Right lung (tissue), 2 donors: ENCODE measurements at regions not wholly inside any gene's neighbourhood (a gene's known extent, or its start where the extent isn't known, plus 50 kb on each side); places are given as distances from the start of the nearest gene placed in this dataset.
"Not testable (repeated sequence)": the region's sequence is repeated elsewhere in the genome, so short reads cannot be mapped to it uniquely, and the experiment has no call there.

Experiments used
- DNase-seq, 2 donors: peaks; one replicate each; pipeline ENCODE4 v3.0.0-alpha.2; 2013

- DNase-seq, result no peak
Measured at GRCh38 chr10:120749856-120750566, 101.2 kb upstream of the WDR11 start.

GRCh38 chr10:120755771-120756170 lies 95.4 kb upstream of the WDR11 start:
- DNase-seq, result no peak

GRCh38 chr10:120760253-120760652 lies 90.9 kb upstream of the WDR11 start:
- DNase-seq, result no peak

DNA sequence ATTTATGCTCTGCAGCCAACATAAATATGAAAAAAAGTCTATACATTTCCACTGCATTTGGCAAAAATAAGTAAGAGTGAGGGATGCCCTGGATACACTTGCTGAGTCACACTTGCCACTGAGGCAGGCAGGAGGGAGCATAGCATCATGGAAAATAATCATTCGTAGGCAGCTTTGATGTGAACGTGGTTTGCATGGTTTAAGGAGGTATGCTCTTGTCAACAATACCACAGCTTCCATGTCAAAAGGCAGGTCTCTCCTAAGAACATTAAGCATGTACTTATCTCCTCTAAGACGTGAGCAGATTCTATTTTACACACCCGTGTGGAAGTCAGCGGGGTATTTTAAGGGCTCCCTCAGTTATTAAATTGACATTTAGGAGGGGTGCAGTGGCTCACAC lies 89.2 kb upstream of the WDR11 start:
- DNase-seq, result no peak

GRCh38 chr10:120765226-120765803 lies 85.8 kb upstream of the WDR11 start:
- no peak for DNase-seq

GRCh38 chr10:120768227-120768626 lies 82.9 kb upstream of the WDR11 start:
- DNase-seq, result no peak

GRCh38 chr10:120770496-120770895 lies 80.7 kb upstream of the WDR11 start:
- no peak for DNase-seq

- no peak for DNase-seq
Measured at GRCh38 chr10:120776442-120776841, 74.7 kb upstream of the WDR11 start.

GRCh38 chr10:120782336-120782735 lies 68.8 kb upstream of the WDR11 start:
- no peak for DNase-seq

GRCh38 chr10:120783098-120783497 lies 68.1 kb upstream of the WDR11 start:
- DNase-seq, result no peak

GRCh38 chr10:120783867-120784266 lies 67.3 kb upstream of the WDR11 start:
- DNase-seq, result no peak

- DNase-seq, result no peak
Measured at GRCh38 chr10:120788771-120789170, 62.4 kb upstream of the WDR11 start.

GRCh38 chr10:120789303-120790203 lies 61.6 kb upstream of the WDR11 start:
- no peak for DNase-seq

DNA sequence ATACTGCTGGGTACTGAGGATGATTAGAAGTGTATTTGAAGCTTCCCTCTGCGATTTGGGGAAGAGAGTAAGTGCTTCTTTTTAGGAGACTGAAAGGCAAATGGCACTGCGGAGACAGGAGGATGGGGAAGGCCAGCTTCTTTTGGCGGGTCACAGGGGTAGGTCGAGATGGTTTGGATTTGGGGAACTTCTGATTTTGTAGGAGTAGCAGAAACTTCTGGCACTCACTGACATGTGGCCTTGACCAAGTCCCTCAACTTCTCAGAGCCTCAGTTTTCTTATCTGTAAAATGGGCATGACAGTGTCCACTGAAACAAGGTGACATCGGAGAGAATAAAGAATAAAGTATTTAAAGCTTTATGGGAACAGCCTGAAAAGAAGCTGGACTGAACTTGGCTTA lies 59.8 kb upstream of the WDR11 start:
- no peak for DNase-seq

DNA sequence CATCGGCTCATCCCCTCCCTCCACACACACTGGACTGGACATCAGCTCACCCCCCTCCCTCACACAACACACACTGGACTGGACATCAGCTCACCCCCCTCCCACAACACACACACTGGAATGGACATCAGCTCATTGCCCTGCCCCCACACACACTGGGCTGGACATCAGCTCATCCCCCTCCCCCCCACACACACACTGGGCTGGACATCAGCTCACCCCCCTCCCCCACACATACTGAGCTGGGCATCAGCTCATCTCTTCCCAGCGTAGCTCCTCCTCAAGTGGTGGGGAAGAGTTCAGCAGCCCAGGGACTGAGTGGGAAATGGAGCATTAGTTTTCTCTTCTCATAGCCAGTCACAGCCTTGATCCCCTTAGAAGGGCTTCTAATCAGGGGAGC lies 58.1 kb upstream of the WDR11 start:
- no peak for DNase-seq

- no peak for DNase-seq
Measured at GRCh38 chr10:120794390-120794789, 56.8 kb upstream of the WDR11 start.

GRCh38 chr10:120798276-120798675 lies 52.9 kb upstream of the WDR11 start:
- not testable (repeated sequence) for DNase-seq

- no peak for DNase-seq
Measured at GRCh38 chr10:120799849-120800248, 51.3 kb upstream of the WDR11 start.

DNA sequence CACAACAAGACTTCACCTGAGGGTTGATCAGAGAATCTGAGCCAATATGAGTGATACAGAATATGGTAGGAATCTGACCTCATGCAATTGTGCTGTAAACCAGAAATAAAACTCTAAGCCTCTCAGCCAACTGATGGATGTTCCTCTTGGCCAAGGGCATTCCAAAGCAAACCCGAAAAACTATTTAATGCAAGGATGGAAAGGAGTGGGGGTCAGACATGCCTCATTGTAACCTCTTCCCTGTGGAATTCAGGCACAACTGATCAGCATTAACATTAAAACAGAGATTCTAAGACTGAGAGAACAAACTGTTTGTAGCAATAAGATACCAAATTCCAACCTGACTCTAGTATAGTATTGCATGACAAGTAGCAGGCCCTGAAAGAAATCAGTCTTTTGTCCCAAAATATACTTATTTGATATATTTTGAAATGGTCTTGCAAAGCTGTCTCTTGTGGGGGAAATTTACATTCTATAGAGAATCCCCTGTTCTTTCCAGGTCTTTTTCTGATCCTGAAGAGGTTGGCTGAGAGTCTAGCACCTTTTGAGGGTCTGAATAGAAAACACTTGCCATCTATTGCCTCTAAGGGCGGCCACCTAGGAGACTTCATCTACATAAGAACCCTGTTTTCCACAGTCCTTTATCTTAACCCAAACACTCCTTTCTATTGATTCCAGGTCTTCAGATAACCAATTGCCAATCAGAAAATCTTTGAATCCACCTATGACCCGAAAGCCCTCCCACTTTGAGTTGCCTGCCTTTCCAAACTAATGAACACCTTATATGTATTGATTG lies 50.4 kb upstream of the WDR11 start:
- no peak for DNase-seq
